ENCODE measurements at regions not wholly inside any gene's neighbourhood (a gene's known extent, or its start where the extent isn't known, plus 50 kb on each side); places are given as distances from the start of the nearest gene placed in this dataset.

DNA sequence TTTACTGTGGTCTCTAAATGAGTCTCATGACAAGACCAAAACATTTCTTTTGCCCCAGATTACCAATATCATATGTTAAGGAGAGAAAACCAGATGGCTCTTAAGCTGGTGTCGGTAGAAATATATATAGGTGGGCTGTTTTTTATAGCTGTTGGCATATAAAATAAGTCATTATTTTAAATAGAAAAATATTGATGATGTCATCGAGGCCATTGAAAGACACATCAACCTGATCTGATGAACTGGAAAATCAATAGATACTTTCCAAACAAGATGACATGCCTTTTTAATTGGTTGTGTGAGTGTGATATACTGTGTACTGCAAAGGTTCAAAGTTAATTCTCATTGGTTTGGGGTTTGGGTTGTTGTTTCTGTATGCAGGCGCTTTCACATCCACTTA, 617.3 kb downstream of the CCDC171 start:
- intact Hi-C loops (cut with micrococcal nuclease; ENCODE audit: unreplicated experiment): no loop called here
- H3K27me3 ChIP-seq (ENCODE audit: insufficient read depth, low read depth): no peaks in the 10 kb centered on the region
- no peak overlapping the region for H3K27ac ChIP-seq
- BruUV-seq (replicated peaks): no TSS peak
- no peak for TF ChIP-seq EZH2 (IDR thresholded peaks at IDR 0.05; ENCODE audit: low read depth)
- H3K4me3 ChIP-seq: no peak overlapping the region
- no peaks in the 10 kb centered on the region for H3F3A ChIP-seq (ENCODE audit: insufficient read depth, low read depth)
- CTCF ChIA-PET: no interaction called here
- H3K4me2 ChIP-seq: no peak overlapping the region
- no peaks in the 10 kb centered on the region for H3K9me2 ChIP-seq (ENCODE audit: insufficient read depth)
- DNase-seq: no peak
- no peaks in the 10 kb centered on the region for H3K79me2 ChIP-seq (ENCODE audit: low read depth)
- POLR2A ChIA-PET (ENCODE audit: unreplicated experiment): no interaction called here
- no peaks in the 10 kb centered on the region for H4K20me1 ChIP-seq (ENCODE audit: insufficient read depth)
- no peaks in the 10 kb centered on the region for H3K4me1 ChIP-seq (replicated peaks; ENCODE audit: insufficient read depth)
- no peaks in the 10 kb centered on the region for H3K36me3 ChIP-seq (ENCODE audit: low read depth)
- no peaks in the 10 kb centered on the region for H3K9me3 ChIP-seq (ENCODE audit: insufficient read depth, low read depth)
- H2AFZ ChIP-seq: no peak overlapping the region

DNA sequence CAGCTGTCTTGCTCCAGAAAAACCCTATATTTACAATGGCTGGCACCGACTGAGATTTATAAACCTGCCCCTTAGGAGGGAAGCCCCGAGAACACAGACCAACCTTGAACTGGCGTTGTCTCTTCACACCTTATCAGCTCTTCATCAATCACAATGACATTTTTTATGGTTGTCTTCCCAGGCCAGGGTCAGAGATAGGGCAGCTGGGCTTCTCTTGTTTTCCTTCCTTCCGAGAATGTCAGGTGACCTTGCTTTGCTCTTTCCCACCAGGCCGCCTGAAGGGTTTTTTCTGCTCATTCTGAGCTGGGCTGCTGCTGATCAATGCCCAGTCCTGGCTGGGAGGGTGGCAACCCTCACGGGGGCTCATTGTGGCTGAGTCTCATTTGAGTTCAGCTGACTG, 619.1 kb downstream of the CCDC171 start:
- H2AFZ ChIP-seq: no peak overlapping the region
- DNase-seq: no peak
- no TSS peak for BruUV-seq (replicated peaks)
- H3K36me3 ChIP-seq (ENCODE audit: low read depth): no peaks in the 10 kb centered on the region
- H3K79me2 ChIP-seq (ENCODE audit: low read depth): no peaks in the 10 kb centered on the region
- ChIA-PET POLR2A (ENCODE audit: unreplicated experiment) (no interaction called here), CTCF (no interaction called here)
- no peaks in the 10 kb centered on the region for H4K20me1 ChIP-seq (ENCODE audit: insufficient read depth)
- no peak overlapping the region for H3K4me2 ChIP-seq
- H3K27ac ChIP-seq: no peak overlapping the region
- no peaks in the 10 kb centered on the region for H3K4me1 ChIP-seq (replicated peaks; ENCODE audit: insufficient read depth)
- H3K4me3 ChIP-seq: no peak overlapping the region
- intact Hi-C loops (cut with micrococcal nuclease; ENCODE audit: unreplicated experiment): no loop called here
- no peaks in the 10 kb centered on the region for H3K9me3 ChIP-seq (ENCODE audit: insufficient read depth, low read depth)
- no peaks in the 10 kb centered on the region for H3F3A ChIP-seq (ENCODE audit: insufficient read depth, low read depth)
- no peaks in the 10 kb centered on the region for H3K9me2 ChIP-seq (ENCODE audit: insufficient read depth)
- H3K27me3 ChIP-seq (ENCODE audit: insufficient read depth, low read depth): no peaks in the 10 kb centered on the region
- no peak for TF ChIP-seq EZH2 (IDR thresholded peaks at IDR 0.05; ENCODE audit: low read depth)
- TF ChIP-seq, protein P1, sequence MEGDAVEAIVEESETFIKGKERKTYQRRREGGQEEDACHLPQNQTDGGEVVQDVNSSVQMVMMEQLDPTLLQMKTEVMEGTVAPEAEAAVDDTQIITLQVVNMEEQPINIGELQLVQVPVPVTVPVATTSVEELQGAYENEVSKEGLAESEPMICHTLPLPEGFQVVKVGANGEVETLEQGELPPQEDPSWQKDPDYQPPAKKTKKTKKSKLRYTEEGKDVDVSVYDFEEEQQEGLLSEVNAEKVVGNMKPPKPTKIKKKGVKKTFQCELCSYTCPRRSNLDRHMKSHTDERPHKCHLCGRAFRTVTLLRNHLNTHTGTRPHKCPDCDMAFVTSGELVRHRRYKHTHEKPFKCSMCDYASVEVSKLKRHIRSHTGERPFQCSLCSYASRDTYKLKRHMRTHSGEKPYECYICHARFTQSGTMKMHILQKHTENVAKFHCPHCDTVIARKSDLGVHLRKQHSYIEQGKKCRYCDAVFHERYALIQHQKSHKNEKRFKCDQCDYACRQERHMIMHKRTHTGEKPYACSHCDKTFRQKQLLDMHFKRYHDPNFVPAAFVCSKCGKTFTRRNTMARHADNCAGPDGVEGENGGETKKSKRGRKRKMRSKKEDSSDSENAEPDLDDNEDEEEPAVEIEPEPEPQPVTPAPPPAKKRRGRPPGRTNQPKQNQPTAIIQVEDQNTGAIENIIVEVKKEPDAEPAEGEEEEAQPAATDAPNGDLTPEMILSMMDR (conservative IDR thresholded peaks at IDR 0.05): no peak

DNA sequence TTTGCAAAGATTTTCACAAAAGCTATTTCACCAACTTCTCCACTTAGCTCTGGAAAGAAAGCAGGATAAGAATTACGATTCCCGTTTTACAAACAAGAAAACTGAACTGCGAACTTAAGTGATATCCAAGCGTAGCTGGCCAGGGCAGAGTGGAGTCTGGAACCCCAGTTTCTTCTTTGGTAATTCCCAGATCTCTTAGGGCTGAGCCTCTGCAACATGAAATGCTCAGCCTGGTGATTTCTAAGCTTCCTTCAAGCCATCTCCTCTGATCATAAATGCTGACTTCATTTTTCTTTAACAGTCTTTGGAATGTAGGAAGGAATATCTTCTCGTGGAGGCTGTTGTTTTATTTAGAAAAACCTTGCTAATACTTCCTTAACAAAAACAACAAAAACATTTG, 620.0 kb downstream of the CCDC171 start:
- no peaks in the 10 kb centered on the region for H3K36me3 ChIP-seq (ENCODE audit: low read depth)
- H3K4me1 ChIP-seq (replicated peaks; ENCODE audit: insufficient read depth): no peaks in the 10 kb centered on the region
- BruUV-seq (replicated peaks): no TSS peak
- intact Hi-C loops (cut with micrococcal nuclease; ENCODE audit: unreplicated experiment): no loop called here
- H2AFZ ChIP-seq: no peak overlapping the region
- DNase-seq: no peak
- no peaks in the 10 kb centered on the region for H3K79me2 ChIP-seq (ENCODE audit: low read depth)
- H3K27ac ChIP-seq: no peak overlapping the region
- no peaks in the 10 kb centered on the region for H3K9me3 ChIP-seq (ENCODE audit: insufficient read depth, low read depth)
- H3F3A ChIP-seq (ENCODE audit: insufficient read depth, low read depth): no peaks in the 10 kb centered on the region
- H3K4me2 ChIP-seq: no peak overlapping the region
- no peaks in the 10 kb centered on the region for H3K27me3 ChIP-seq (ENCODE audit: insufficient read depth, low read depth)
- POLR2A ChIA-PET (ENCODE audit: unreplicated experiment): no interaction called here
- H3K4me3 ChIP-seq: no peak overlapping the region
- CTCF ChIA-PET: interaction anchor here (0.6 kb wide), 1 partner anchor 37 kb away, joined by 3 read pairs; no protein-coding TSS in a partner anchor
- no peaks in the 10 kb centered on the region for H4K20me1 ChIP-seq (ENCODE audit: insufficient read depth)
- no peak for TF ChIP-seq EZH2 (IDR thresholded peaks at IDR 0.05; ENCODE audit: low read depth)
- TF ChIP-seq, protein P1 (conservative IDR thresholded peaks at IDR 0.05): no peak
- H3K9me2 ChIP-seq (ENCODE audit: insufficient read depth): no peaks in the 10 kb centered on the region

DNA sequence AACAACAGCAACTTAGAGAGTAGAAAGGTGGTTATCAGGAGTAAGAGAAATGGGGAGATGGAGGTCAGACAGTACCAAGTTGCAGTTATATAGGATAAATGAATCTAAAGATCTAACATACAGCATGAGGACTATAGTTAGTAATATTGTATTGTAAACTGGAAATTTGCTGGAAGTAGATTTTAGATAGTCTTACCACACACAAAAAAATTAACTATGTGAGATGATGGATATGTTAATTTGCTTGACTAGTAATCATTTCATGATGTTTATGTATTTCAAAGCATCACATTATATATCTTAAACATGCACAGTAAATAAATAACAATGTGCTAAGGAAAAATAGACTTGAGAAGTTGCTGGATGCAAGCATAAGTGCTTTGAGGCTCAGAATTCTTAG, 622.1 kb downstream of the CCDC171 start:
- Histone ChIP-seq H3K79me2 (ENCODE audit: low read depth) (no peaks in the 10 kb centered on the region), H3K4me3 (no peak overlapping the region), H4K20me1 (ENCODE audit: insufficient read depth) (no peaks in the 10 kb centered on the region), H3K9me2 (ENCODE audit: insufficient read depth) (no peaks in the 10 kb centered on the region), H3K4me2 (no peak overlapping the region), H3K27ac (no peak overlapping the region), H3F3A (ENCODE audit: insufficient read depth, low read depth) (no peaks in the 10 kb centered on the region), H3K4me1 (replicated peaks; ENCODE audit: insufficient read depth) (no peaks in the 10 kb centered on the region), H3K36me3 (ENCODE audit: low read depth) (no peaks in the 10 kb centered on the region), H3K27me3 (ENCODE audit: insufficient read depth, low read depth) (no peaks in the 10 kb centered on the region), H2AFZ (no peak overlapping the region), H3K9me3 (ENCODE audit: insufficient read depth, low read depth) (no peaks in the 10 kb centered on the region)
- POLR2A ChIA-PET (ENCODE audit: unreplicated experiment): no interaction called here
- intact Hi-C loops (cut with micrococcal nuclease; ENCODE audit: unreplicated experiment): no loop called here
- TF ChIP-seq, protein P1 (conservative IDR thresholded peaks at IDR 0.05): no peak
- TF ChIP-seq EZH2 (IDR thresholded peaks at IDR 0.05; ENCODE audit: low read depth): no peak
- CTCF ChIA-PET: no interaction called here
- BruUV-seq (replicated peaks): no TSS peak
- no peak for DNase-seq
